MM.1S (cell line): ENCODE measurements at regions not wholly inside any gene's neighbourhood (a gene's known extent, or its start where the extent isn't known, plus 50 kb on each side); places are given as distances from the start of the nearest gene placed in this dataset.

Experiments
- DNase-seq: peaks from one replicate; pipeline ENCODE4 v3.0.0-alpha.2; 2015
- H2AFZ ChIP-seq: fragments of 300-600 bp; sonication (generic); 2 replicates; pipeline ENCODE4 v1.6.0; 2016; ENCODE audit warnings: antibody characterized with exemption, low read length
- H3F3A ChIP-seq: fragments of 300-600 bp; sonication (generic); 2 replicates; pipeline ENCODE4 v1.6.1; 2016; ENCODE audit warnings: mild to moderate bottlenecking, antibody characterized with exemption, low read length, moderate library complexity, mixed read lengths; ENCODE audit not compliant: insufficient read depth
- H3K27ac ChIP-seq: fragments of 300-600 bp; sonication (generic); 2 replicates; pipeline ENCODE4 v1.5.1; 2016; ENCODE audit warnings: mild to moderate bottlenecking, low read length
- H3K27me3 ChIP-seq: fragments of 300-600 bp; sonication (generic); replicated peaks from 2 replicates; pipeline ENCODE4 v1.6.0; 2016; ENCODE audit warnings: low read length; ENCODE audit not compliant: insufficient read depth
- H3K36me3 ChIP-seq: fragments of 300-600 bp; sonication (generic); replicated peaks from 2 replicates; pipeline ENCODE4 v1.6.1; 2016; ENCODE audit warnings: mild to moderate bottlenecking, low read length, mixed read lengths; ENCODE audit not compliant: insufficient read depth
- H3K4me1 ChIP-seq: fragments of 300-600 bp; sonication (generic); 2 replicates; pipeline ENCODE4 v1.6.1; 2016; ENCODE audit warnings: low read length, mixed read lengths
- H3K4me2 ChIP-seq: fragments of 300-600 bp; sonication (generic); 2 replicates; pipeline ENCODE4 v1.6.0; 2016; ENCODE audit warnings: low read depth, low read length
- H3K4me3 ChIP-seq: fragments of 300-600 bp; sonication (generic); 2 replicates; pipeline ENCODE4 v1.5.1; 2016; ENCODE audit warnings: low read length, mixed read lengths
- H3K79me2 ChIP-seq: fragments of 300-600 bp; sonication (generic); 2 replicates; pipeline ENCODE4 v1.6.1; 2016; ENCODE audit warnings: mixed run types, low read length, mixed read lengths
- H3K9ac ChIP-seq: fragments of 300-600 bp; sonication (generic); 2 replicates; pipeline ENCODE4 v1.6.1; 2016; ENCODE audit warnings: low read length, mixed read lengths
- H3K9me2 ChIP-seq: fragments of 300-600 bp; sonication (generic); replicated peaks from 2 replicates; pipeline ENCODE4 v1.6.1; 2016; ENCODE audit warnings: mild to moderate bottlenecking, low read length, mixed read lengths; ENCODE audit not compliant: insufficient read depth
- H3K9me3 ChIP-seq: fragments of 300-600 bp; sonication (generic); replicated peaks from 2 replicates; pipeline ENCODE4 v1.6.1; 2016; ENCODE audit warnings: mild to moderate bottlenecking, low read length, mixed read lengths; ENCODE audit not compliant: insufficient read depth
- H4K20me1 ChIP-seq: fragments of 300-600 bp; sonication (generic); 2 replicates; pipeline ENCODE4 v1.6.1; 2016; ENCODE audit warnings: mild to moderate bottlenecking, low read length, moderate library complexity, mixed read lengths; ENCODE audit not compliant: insufficient read depth
- EZH2 ChIP-seq: fragments of 300-600 bp; sonication (generic); optimal IDR thresholded peaks from 2 replicates; pipeline ENCODE3; 2017; ENCODE audit warnings: low read depth, mild to moderate bottlenecking, antibody characterized with exemption, low read length, mixed read lengths
- EZH2phosphoT487 ChIP-seq: fragments of 300-600 bp; sonication (generic); IDR thresholded peaks from 2 replicates; pipeline ENCODE4 v1.6.1; 2018; ENCODE audit warnings: antibody characterized with exemption, low read length
- TF ChIP-seq, protein P1 (sequence below): fragments of 300-600 bp; sonication (generic); IDR thresholded peaks from 2 replicates; pipeline ENCODE4 v1.5.1; 2016; ENCODE audit warnings: antibody characterized with exemption, low read length, mixed read lengths

DNA sequence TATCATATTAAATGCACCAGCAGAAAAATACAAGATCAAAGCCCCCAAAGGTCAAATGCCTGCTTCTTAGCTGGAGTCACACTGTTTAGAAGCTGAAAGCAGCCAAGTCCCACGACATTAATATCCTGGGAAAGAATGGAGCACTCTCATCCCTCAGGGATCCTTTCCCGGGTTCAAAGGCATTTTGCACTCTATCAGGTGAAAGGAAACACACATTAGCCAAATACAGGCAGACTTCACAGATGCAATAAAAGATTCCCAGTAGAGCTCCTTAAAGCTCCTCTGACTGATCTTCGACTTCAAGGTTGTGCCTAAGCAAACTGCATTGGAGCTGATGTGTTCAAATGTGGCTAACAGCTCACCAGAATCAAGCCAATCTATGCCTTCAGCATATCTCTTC is 158.4 kb downstream of the RNF152 start:
- H3K36me3 ChIP-seq: no peaks in the 10 kb centered on the region
- DNase-seq: no peak
- H2AFZ ChIP-seq: no peak overlapping the region
- H3K4me2 ChIP-seq: no peak overlapping the region
- no peak overlapping the region for H3K4me3 ChIP-seq
- no peaks in the 10 kb centered on the region for H3F3A ChIP-seq
- no peaks in the 10 kb centered on the region for H3K4me1 ChIP-seq
- no peaks in the 10 kb centered on the region for H3K27me3 ChIP-seq
- TF ChIP-seq, protein P1, sequence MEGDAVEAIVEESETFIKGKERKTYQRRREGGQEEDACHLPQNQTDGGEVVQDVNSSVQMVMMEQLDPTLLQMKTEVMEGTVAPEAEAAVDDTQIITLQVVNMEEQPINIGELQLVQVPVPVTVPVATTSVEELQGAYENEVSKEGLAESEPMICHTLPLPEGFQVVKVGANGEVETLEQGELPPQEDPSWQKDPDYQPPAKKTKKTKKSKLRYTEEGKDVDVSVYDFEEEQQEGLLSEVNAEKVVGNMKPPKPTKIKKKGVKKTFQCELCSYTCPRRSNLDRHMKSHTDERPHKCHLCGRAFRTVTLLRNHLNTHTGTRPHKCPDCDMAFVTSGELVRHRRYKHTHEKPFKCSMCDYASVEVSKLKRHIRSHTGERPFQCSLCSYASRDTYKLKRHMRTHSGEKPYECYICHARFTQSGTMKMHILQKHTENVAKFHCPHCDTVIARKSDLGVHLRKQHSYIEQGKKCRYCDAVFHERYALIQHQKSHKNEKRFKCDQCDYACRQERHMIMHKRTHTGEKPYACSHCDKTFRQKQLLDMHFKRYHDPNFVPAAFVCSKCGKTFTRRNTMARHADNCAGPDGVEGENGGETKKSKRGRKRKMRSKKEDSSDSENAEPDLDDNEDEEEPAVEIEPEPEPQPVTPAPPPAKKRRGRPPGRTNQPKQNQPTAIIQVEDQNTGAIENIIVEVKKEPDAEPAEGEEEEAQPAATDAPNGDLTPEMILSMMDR: no peak
- TF ChIP-seq EZH2 (no peak), EZH2phosphoT487 (no peak)
- H4K20me1 ChIP-seq: no peaks in the 10 kb centered on the region
- no peak overlapping the region for H3K9ac ChIP-seq
- H3K9me2 ChIP-seq: no peaks in the 10 kb centered on the region
- H3K9me3 ChIP-seq: no peaks in the 10 kb centered on the region
- no peak overlapping the region for H3K27ac ChIP-seq
- no peaks in the 10 kb centered on the region for H3K79me2 ChIP-seq

DNA sequence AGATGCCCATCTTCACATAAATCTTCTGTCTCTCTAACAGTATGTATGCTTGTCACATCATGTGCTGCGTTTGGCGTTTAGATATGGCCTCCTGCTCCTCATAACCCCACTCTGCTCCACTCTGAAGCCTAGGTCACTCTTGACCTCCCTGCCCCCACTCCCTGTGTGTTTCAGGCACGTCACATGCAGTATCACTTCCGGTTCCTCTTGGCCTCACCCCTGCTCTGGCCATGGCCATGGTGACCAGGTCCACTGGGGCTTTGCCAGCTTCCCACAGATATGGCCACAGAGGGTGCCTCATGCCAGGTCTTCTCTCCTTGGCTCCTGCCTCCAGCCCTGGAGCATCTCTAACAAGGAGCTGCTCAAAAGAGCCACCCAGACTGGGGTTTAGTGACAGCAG is 160.0 kb downstream of the RNF152 start:
- Histone ChIP-seq H3K9me3 (no peaks in the 10 kb centered on the region), H3K36me3 (no peaks in the 10 kb centered on the region), H3K4me2 (no peak overlapping the region), H4K20me1 (no peaks in the 10 kb centered on the region), H3K9me2 (no peaks in the 10 kb centered on the region), H3K9ac (no peak overlapping the region), H2AFZ (no peak overlapping the region), H3K79me2 (no peaks in the 10 kb centered on the region), H3K4me1 (no peaks in the 10 kb centered on the region), H3K27ac (no peak overlapping the region), H3K27me3 (no peaks in the 10 kb centered on the region), H3F3A (no peaks in the 10 kb centered on the region), H3K4me3 (no peak overlapping the region)
- no peak for DNase-seq
- TF ChIP-seq EZH2phosphoT487 (no peak), EZH2 (no peak)
- TF ChIP-seq, protein P1: no peak

DNA sequence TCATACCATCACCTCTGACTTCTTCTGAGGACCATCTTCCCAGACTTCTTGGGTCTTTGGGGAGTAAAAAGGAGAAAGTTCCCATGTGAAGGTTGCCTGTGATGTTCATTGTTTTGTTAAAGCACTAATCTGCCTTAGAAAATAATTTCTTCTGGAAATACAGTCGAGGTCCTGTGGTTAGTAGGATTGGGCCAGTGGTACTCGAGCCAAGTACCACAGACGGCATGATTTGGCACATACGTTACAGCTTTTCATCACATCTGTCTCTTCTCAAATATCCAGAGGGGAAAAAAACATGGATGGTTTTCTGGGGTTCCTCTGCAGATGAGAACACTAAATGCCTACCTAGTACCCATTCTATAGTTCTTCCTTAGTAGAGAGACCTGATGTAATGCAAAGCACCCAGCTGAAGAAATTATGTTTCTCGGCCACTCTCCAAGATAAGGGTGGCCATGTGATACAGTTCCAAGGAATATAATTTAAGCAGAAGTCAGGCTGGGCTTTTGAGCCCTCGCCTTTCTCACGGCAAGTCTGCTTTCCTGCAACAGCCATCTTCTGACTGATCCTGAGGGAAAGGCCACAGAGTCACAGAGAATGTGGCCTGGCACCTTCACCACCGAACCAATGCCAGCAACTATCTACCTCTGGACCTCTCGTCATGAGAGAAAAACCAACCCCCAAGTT is 161.0 kb downstream of the RNF152 start:
- Histone ChIP-seq H4K20me1 (no peaks in the 10 kb centered on the region), H3K27ac (no peak overlapping the region), H3K9me3 (no peaks in the 10 kb centered on the region), H3F3A (no peaks in the 10 kb centered on the region), H3K4me1 (no peaks in the 10 kb centered on the region), H3K79me2 (no peaks in the 10 kb centered on the region), H3K4me3 (no peak overlapping the region), H3K36me3 (no peaks in the 10 kb centered on the region), H3K27me3 (no peaks in the 10 kb centered on the region), H3K9ac (no peak overlapping the region), H3K4me2 (no peak overlapping the region), H3K9me2 (no peaks in the 10 kb centered on the region), H2AFZ (no peak overlapping the region)
- DNase-seq: no peak
- TF ChIP-seq, protein P1: no peak
- TF ChIP-seq EZH2phosphoT487: no peak
- TF ChIP-seq EZH2: no peak
